IMR-90 (cell line): ENCODE measurements at regions not wholly inside any gene's neighbourhood (a gene's known extent, or its start where the extent isn't known, plus 50 kb on each side); places are given as distances from the start of the nearest gene placed in this dataset.

Experiments
- ATAC-seq: fragments of 200-7000 bp; cut with Tn5 transposase; 2 replicates; pipeline ENCODE4 v1.9.1; 2020; ENCODE audit warnings: low read depth, mild to moderate bottlenecking, moderate library complexity
- BruUV-seq: library from RNA; stranded (reverse); fragments of 400-500 nt; replicated peaks from 2 replicates; lab custom pipeline; 2021; lab: Mats Ljungman, UMichigan
- CTCF ChIA-PET: fragments of 300-600 bp; formaldehyde crosslinking; extraction: SDS; loops from one replicate; lab custom pipeline; 2021; ENCODE audit warnings: antibody characterized with exemption; lab: Yijun Ruan, JAX
- POLR2A ChIA-PET: fragments of 300-600 bp; sonication (Branson Sonifier 250); formaldehyde crosslinking; loops from one replicate; lab custom pipeline; 2022; ENCODE audit warnings: antibody characterized with exemption; ENCODE audit not compliant: unreplicated experiment; lab: Charles Lee
- DNase-seq: peaks from one replicate; pipeline ENCODE4 v3.0.0; 2013
- H2AFZ ChIP-seq: replicated peaks from 2 replicates; pipeline ENCODE3; 2013; ENCODE audit warnings: low read length, mild to moderate bottlenecking; ENCODE audit not compliant: poor library complexity
- H2AK5ac ChIP-seq: 2 replicates; pipeline ENCODE4 v1.6.1; 2013; ENCODE audit warnings: low read depth, low read length, inconsistent platforms
- H2AK9ac ChIP-seq: replicated peaks from 2 replicates; pipeline ENCODE3; 2013; ENCODE audit warnings: mild to moderate bottlenecking, low read depth, low read length, moderate library complexity; ENCODE audit not compliant: poor library complexity
- H2BK120ac ChIP-seq: 2 replicates; pipeline ENCODE4 v1.6.1; 2013; ENCODE audit warnings: low read depth, low read length, inconsistent platforms
- H2BK15ac ChIP-seq: 3 replicates; pipeline ENCODE4 v1.6.1; 2013; ENCODE audit warnings: low read depth, low read length, inconsistent platforms
- H2BK20ac ChIP-seq: 2 replicates; pipeline ENCODE4 v1.6.1; 2013; ENCODE audit warnings: low read depth, mild to moderate bottlenecking, inconsistent platforms, low read length, moderate library complexity
- H2BK5ac ChIP-seq: 2 replicates; pipeline ENCODE4 v1.6.1; 2013; ENCODE audit warnings: mild to moderate bottlenecking, low read depth, low read length, inconsistent platforms; ENCODE audit not compliant: poor library complexity, severe bottlenecking
- H3K14ac ChIP-seq: replicated peaks from 2 replicates; pipeline ENCODE4 v1.6.1; 2013; ENCODE audit warnings: low read depth, low read length, inconsistent platforms
- H3K18ac ChIP-seq: 2 replicates; pipeline ENCODE4 v1.6.1; 2013; ENCODE audit warnings: low read depth, low read length, control low read depth
- H3K23ac ChIP-seq: 2 replicates; pipeline ENCODE4 v1.6.1; 2013; ENCODE audit warnings: low read depth, low read length, inconsistent platforms
- H3K27ac ChIP-seq: 2 replicates; pipeline ENCODE4 v1.5.1; 2013; ENCODE audit warnings: mild to moderate bottlenecking, control low read depth, low read length; ENCODE audit not compliant: insufficient read depth
- H3K27me3 ChIP-seq: 2 replicates; pipeline ENCODE4 v1.6.1; 2013; ENCODE audit warnings: low read length; ENCODE audit not compliant: control insufficient read depth, insufficient read depth
- H3K36me3 ChIP-seq: 2 replicates; pipeline ENCODE4 v1.6.1; 2013; ENCODE audit warnings: low read length, mixed read lengths; ENCODE audit not compliant: control insufficient read depth, insufficient read depth
- H3K4ac ChIP-seq: 2 replicates; pipeline ENCODE4 v1.6.1; 2013; ENCODE audit warnings: low read depth, low read length, inconsistent platforms
- H3K4me1 ChIP-seq: 2 replicates; pipeline ENCODE4 v1.6.1; 2013; ENCODE audit warnings: low read length, mixed read lengths; ENCODE audit not compliant: control insufficient read depth, insufficient read depth
- H3K4me2 ChIP-seq: 2 replicates; pipeline ENCODE4 v1.6.1; 2013; ENCODE audit warnings: low read depth, mild to moderate bottlenecking, control low read depth, low read length, moderate library complexity
- H3K4me3 ChIP-seq: 2 replicates; pipeline ENCODE4 v1.5.1; 2013; ENCODE audit warnings: low read depth, mild to moderate bottlenecking, control low read depth, low read length, moderate library complexity; ENCODE audit not compliant: insufficient read depth
- H3K56ac ChIP-seq: 2 replicates; pipeline ENCODE4 v1.6.1; 2013; ENCODE audit warnings: low read length, inconsistent platforms; ENCODE audit not compliant: insufficient read depth; ENCODE audit errors: extremely low read depth
- H3K79me1 ChIP-seq, 2 experiments: 2 replicates each; pipeline ENCODE4 v1.6.1; 2013; ENCODE audit warnings: low read length in 2 of 2, inconsistent platforms in 1 of 2, low read depth in 1 of 2
- H3K9ac ChIP-seq: 2 replicates; pipeline ENCODE4 v1.6.1; 2013; ENCODE audit warnings: low read depth, low read length, control low read depth
- H3K9me1 ChIP-seq: 2 replicates; pipeline ENCODE4 v1.6.1; 2013; ENCODE audit warnings: low read length, inconsistent platforms; ENCODE audit not compliant: insufficient read depth
- H3K9me3 ChIP-seq: 2 replicates; pipeline ENCODE4 v1.6.1; 2013; ENCODE audit warnings: low read length; ENCODE audit not compliant: control insufficient read depth, insufficient read depth
- H4K20me1 ChIP-seq: 2 replicates; pipeline ENCODE4 v1.6.1; 2013; ENCODE audit warnings: low read length, inconsistent platforms; ENCODE audit not compliant: insufficient read depth
- H4K5ac ChIP-seq: 2 replicates; pipeline ENCODE4 v1.6.1; 2013; ENCODE audit warnings: mild to moderate bottlenecking, low read depth, low read length, control low read depth
- H4K8ac ChIP-seq, 2 experiments: 2 replicates each; pipeline ENCODE4 v1.6.1; 2013; ENCODE audit warnings: low read depth in 2 of 2, low read length in 2 of 2, control low read depth in 1 of 2, inconsistent platforms in 1 of 2
- H4K91ac ChIP-seq: 2 replicates; pipeline ENCODE4 v1.6.1; 2013; ENCODE audit warnings: low read depth, low read length, inconsistent platforms; ENCODE audit not compliant: insufficient read depth
- CEBPB ChIP-seq: IDR thresholded peaks from 2 replicates; pipeline ENCODE4 v1.6.1; 2012; ENCODE audit warnings: low read depth, low read length, improper control_type of control experiment
- MAZ ChIP-seq: IDR thresholded peaks from 2 replicates; pipeline ENCODE4 v1.6.1; 2012; ENCODE audit warnings: low read depth, mild to moderate bottlenecking, low read length, improper control_type of control experiment, moderate library complexity, borderline replicate concordance
- MXI1 ChIP-seq: IDR thresholded peaks from 2 replicates; pipeline ENCODE4 v1.6.1; 2012; ENCODE audit warnings: low read depth, mild to moderate bottlenecking, low read length, moderate library complexity, borderline replicate concordance
- SMC3 ChIP-seq: fragments of 150-350 bp; IDR thresholded peaks from 2 replicates; pipeline ENCODE4 v1.6.1; 2016; ENCODE audit warnings: low read depth, mild to moderate bottlenecking, antibody characterized with exemption, low read length, moderate library complexity
- WGBS, 2 experiments: methylation state at CpG; one replicate each; pipeline versions ENCODE4 v1.1.5 to v1.1.7; 2013; ENCODE audit warnings: missing lambda C conversion rate in 2 of 2; ENCODE audit not compliant: insufficient read length in 1 of 2; ENCODE audit errors: extremely low coverage in 2 of 2; 5-methylcytosine and 5-hydroxymethylcytosine counted together
- dilution Hi-C: fragments of 300-500 bp; cut with HindIII; formaldehyde crosslinking; loops from one replicate; pipeline ENCODE4 v1.14.3; 2018; ENCODE audit warnings: low sequenced_read_pairs; ENCODE audit not compliant: unreplicated experiment
- in situ Hi-C: fragments of 300-500 bp; cut with MboI; formaldehyde crosslinking; loops from 3 replicates; pipeline ENCODE4 v1.14.3; 2019; ENCODE audit warnings: low sequenced_read_pairs, inconsistent platforms, mixed read lengths
- intact Hi-C: fragments of 100-400 bp; cut with micrococcal nuclease; formaldehyde crosslinking; loops from 2 replicates; pipeline ENCODE4 v1.10.0; 2022

- Histone ChIP-seq H2BK5ac (no peak overlapping the region), H3K27ac (no peak overlapping the region), H4K8ac (no peak overlapping the region), H3K4me3 (no peak overlapping the region), H3K79me1 (no peaks in the 10 kb centered on the region), H3K56ac (no peak overlapping the region), H3K18ac (no peak overlapping the region), H2BK15ac (no peak overlapping the region), H3K9ac (no peak overlapping the region), H3K4me2 (no peak overlapping the region), H4K20me1 (no peaks in the 10 kb centered on the region), H3K14ac (no peak overlapping the region), H2BK120ac (no peak overlapping the region), H3K9me1 (no peaks in the 10 kb centered on the region), H2BK20ac (no peak overlapping the region), H3K27me3 (no peaks in the 10 kb centered on the region), H3K4me1 (no peaks in the 10 kb centered on the region; the same call in 1 of the 2 replicates), H4K5ac (no peak overlapping the region), H3K23ac (no peak overlapping the region), H2AK9ac (no peak overlapping the region), H3K4ac (no peak overlapping the region), H2AFZ (no peak overlapping the region), H4K91ac (no peak overlapping the region), H2AK5ac (no peak overlapping the region), H3K36me3 (no peaks in the 10 kb centered on the region), H3K9me3 (no peaks in the 10 kb centered on the region)
- no CpG with 5 or more reads among the region's 2 CpGs for WGBS, 2 experiments
- DNase-seq (no peak), ATAC-seq (no peak)
- TF ChIP-seq MXI1 = no peak
- TF ChIP-seq SMC3 = no peak
- no peak for TF ChIP-seq MAZ
- no peak for TF ChIP-seq CEBPB
- BruUV-seq = no TSS peak
- intact Hi-C loops = no loop called here
- ChIA-PET CTCF (no interaction called here), POLR2A (interaction anchor here (0.6 kb wide), 1 partner anchor 192 kb away, joined by 3 read pairs; no protein-coding TSS in a partner anchor)
- in situ Hi-C loops = no loop called here
- dilution Hi-C loops = no loop called here
Observed at GRCh38 chr1:199862047-199862446, 165.5 kb upstream of the NR5A2 start.
